ENCODE measurements at regions not wholly inside any gene's neighbourhood (a gene's known extent, or its start where the extent isn't known, plus 50 kb on each side); places are given as distances from the start of the nearest gene placed in this dataset.

- no peak overlapping the region for H3K9ac ChIP-seq
- H3K9me2 ChIP-seq = no peaks in the 10 kb centered on the region
- no peaks in the 10 kb centered on the region for H4K20me1 ChIP-seq (ENCODE audit: insufficient read depth)
- H3K79me2 ChIP-seq (ENCODE audit: insufficient read depth) = no peaks in the 10 kb centered on the region
- DNase-seq = no peak
- no peak overlapping the region for H2AFZ ChIP-seq (ENCODE audit: low read depth)
- H3K27ac ChIP-seq (ENCODE audit: low read depth in 2 of 2, low read length in 1 of 2) = no peak overlapping the region
- H3K4me1 ChIP-seq (ENCODE audit: control insufficient read depth in 1 of 2, insufficient read depth in 2 of 2, low read depth in 1 of 2, low read length in 1 of 2) = no peaks in the 10 kb centered on the region
- H3K9me3 ChIP-seq = no peaks in the 10 kb centered on the region
- ChIA-PET POLR2A (no interaction called here), CTCF (interaction anchor here (0.6 to 0.8 kb wide), 2 partner anchors 9 to 36 kb away, joined by 3 read pairs; no protein-coding TSS in a partner anchor)
- H3F3A ChIP-seq (replicated peaks; ENCODE audit: insufficient read depth) = no peaks in the 10 kb centered on the region
- TF ChIP-seq RFX5 (IDR thresholded peaks at IDR 0.05; ENCODE audit: low read length) (no peak), EZH2phosphoT487 (IDR thresholded peaks at IDR 0.05; ENCODE audit: borderline replicate concordance, low read depth) (no peak), MEF2A (IDR thresholded peaks at IDR 0.05; ENCODE audit: borderline replicate concordance, low read depth) (no peak), RAD21 (IDR thresholded peaks at IDR 0.05; ENCODE audit: low read length) (no peak), GATA2 (CRISPR knock-in tag; IDR thresholded peaks at IDR 0.05) (no peak), CHD2 (IDR thresholded peaks at IDR 0.05; ENCODE audit: low read length, partially characterized antibody) (no peak), RCOR1 (IDR thresholded peaks at IDR 0.05; ENCODE audit: low read length) (no peak), NRF1 (IDR thresholded peaks at IDR 0.05; ENCODE audit: low read depth, low read length) (no peak), ELF1 (IDR thresholded peaks at IDR 0.05) (no peak), FOSL2 (IDR thresholded peaks at IDR 0.05; ENCODE audit: borderline replicate concordance, low read depth) (no peak)
- no peak overlapping the region for H3K4me2 ChIP-seq
- H3K36me3 ChIP-seq (replicated peaks in 1 of 2; ENCODE audit: control insufficient read depth in 1 of 2, insufficient read depth in 2 of 2, low read length in 1 of 2) = no peaks in the 10 kb centered on the region
- H3K4me3 ChIP-seq (ENCODE audit: low read depth in 2 of 2, low read length in 1 of 2) = no peak overlapping the region
- no peaks in the 10 kb centered on the region for H3K27me3 ChIP-seq (ENCODE audit: insufficient read depth)
These were observed 159.9 kb upstream of the MEIS2 start for GRCh38 chr15:37260255-37260654.

DNA sequence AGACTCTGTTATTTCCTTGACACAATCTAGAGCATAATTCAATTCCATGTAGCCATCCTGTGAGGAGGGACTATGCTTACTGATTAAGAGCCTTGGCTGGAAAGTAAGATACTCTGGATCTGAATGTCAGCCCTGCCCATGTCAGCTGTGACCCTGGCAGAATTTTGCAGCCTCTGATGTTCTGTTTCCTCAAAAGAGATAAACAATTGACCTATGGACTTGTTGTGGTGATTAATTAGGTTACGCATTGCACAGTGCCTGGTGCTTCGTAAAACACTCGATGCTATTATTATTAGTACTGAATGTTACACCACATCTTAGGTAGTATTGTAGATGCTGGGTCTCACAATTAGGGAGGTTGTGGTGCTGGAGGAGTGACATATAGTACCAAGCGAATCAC is 161.3 kb upstream of the MEIS2 start:
- H3K9me2 ChIP-seq = 0 out of 2 replicates have a peak, but pooled peaks cover 3% of the 10 kb centered on the region
- H3K4me1 ChIP-seq (ENCODE audit: control insufficient read depth in 1 of 2, insufficient read depth in 2 of 2, low read depth in 1 of 2, low read length in 1 of 2) = no peaks in the 10 kb centered on the region
- WGBS (ENCODE audit: low lambda C conversion rate) = 87% methylated on average over 4 of the region's 4 CpGs
- no peak overlapping the region; a peak in 1 of 4 replicates for H3K27ac ChIP-seq (ENCODE audit: low read depth in 2 of 2, low read length in 1 of 2)
- POLR2A ChIA-PET = no interaction called here
- TF ChIP-seq NFIC (IDR thresholded peaks at IDR 0.05; ENCODE audit: borderline replicate concordance) = no peak
- TF ChIP-seq TAF1 (IDR thresholded peaks at IDR 0.05; ENCODE audit: borderline replicate concordance, low read depth, low read length) = no peak
- no peak for TF ChIP-seq IRF3 (IDR thresholded peaks at IDR 0.05; ENCODE audit: low read depth, low read length)
- TF ChIP-seq, protein P1, sequence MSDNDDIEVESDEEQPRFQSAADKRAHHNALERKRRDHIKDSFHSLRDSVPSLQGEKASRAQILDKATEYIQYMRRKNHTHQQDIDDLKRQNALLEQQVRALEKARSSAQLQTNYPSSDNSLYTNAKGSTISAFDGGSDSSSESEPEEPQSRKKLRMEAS (IDR thresholded peaks at IDR 0.05; ENCODE audit: low read depth) = no peak
- no peak for TF ChIP-seq USF1 (IDR thresholded peaks at IDR 0.05; ENCODE audit: borderline replicate concordance, low read depth)
- no peak for TF ChIP-seq RXRA (IDR thresholded peaks at IDR 0.05; ENCODE audit: borderline replicate concordance, low read depth)
- no peak for TF ChIP-seq TCF12 (IDR thresholded peaks at IDR 0.05)
- no peak for TF ChIP-seq TEAD4 (IDR thresholded peaks at IDR 0.05; ENCODE audit: borderline replicate concordance, insufficient read depth)
- no peak for TF ChIP-seq YY1 (IDR thresholded peaks at IDR 0.05; ENCODE audit: low read depth)
- TF ChIP-seq, protein P2, sequence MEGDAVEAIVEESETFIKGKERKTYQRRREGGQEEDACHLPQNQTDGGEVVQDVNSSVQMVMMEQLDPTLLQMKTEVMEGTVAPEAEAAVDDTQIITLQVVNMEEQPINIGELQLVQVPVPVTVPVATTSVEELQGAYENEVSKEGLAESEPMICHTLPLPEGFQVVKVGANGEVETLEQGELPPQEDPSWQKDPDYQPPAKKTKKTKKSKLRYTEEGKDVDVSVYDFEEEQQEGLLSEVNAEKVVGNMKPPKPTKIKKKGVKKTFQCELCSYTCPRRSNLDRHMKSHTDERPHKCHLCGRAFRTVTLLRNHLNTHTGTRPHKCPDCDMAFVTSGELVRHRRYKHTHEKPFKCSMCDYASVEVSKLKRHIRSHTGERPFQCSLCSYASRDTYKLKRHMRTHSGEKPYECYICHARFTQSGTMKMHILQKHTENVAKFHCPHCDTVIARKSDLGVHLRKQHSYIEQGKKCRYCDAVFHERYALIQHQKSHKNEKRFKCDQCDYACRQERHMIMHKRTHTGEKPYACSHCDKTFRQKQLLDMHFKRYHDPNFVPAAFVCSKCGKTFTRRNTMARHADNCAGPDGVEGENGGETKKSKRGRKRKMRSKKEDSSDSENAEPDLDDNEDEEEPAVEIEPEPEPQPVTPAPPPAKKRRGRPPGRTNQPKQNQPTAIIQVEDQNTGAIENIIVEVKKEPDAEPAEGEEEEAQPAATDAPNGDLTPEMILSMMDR (IDR thresholded peaks at IDR 0.05) = no peak
- no peak for TF ChIP-seq RAD21 (IDR thresholded peaks at IDR 0.05; ENCODE audit: low read length)
- no peak for TF ChIP-seq RCOR1 (IDR thresholded peaks at IDR 0.05; ENCODE audit: low read length)
- TF ChIP-seq, protein P3, sequence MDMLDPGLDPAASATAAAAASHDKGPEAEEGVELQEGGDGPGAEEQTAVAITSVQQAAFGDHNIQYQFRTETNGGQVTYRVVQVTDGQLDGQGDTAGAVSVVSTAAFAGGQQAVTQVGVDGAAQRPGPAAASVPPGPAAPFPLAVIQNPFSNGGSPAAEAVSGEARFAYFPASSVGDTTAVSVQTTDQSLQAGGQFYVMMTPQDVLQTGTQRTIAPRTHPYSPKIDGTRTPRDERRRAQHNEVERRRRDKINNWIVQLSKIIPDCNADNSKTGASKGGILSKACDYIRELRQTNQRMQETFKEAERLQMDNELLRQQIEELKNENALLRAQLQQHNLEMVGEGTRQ (IDR thresholded peaks at IDR 0.05; ENCODE audit: borderline replicate concordance, low read depth, low read length) = no peak
- H3K27me3 ChIP-seq (ENCODE audit: insufficient read depth) = no peaks in the 10 kb centered on the region
- no peaks in the 10 kb centered on the region for H3K79me2 ChIP-seq (ENCODE audit: insufficient read depth)
- no peak overlapping the region for H3K9ac ChIP-seq
- no peaks in the 10 kb centered on the region for H3F3A ChIP-seq (replicated peaks; ENCODE audit: insufficient read depth)
- CTCF ChIA-PET = no interaction called here
- H4K20me1 ChIP-seq (ENCODE audit: insufficient read depth) = no peaks in the 10 kb centered on the region
- H3K9me3 ChIP-seq = no peaks in the 10 kb centered on the region
- H3K4me2 ChIP-seq = no peak overlapping the region
- H3K4me3 ChIP-seq (ENCODE audit: low read depth in 2 of 2, low read length in 1 of 2) = no peak overlapping the region
- H2AFZ ChIP-seq (ENCODE audit: low read depth) = no peak overlapping the region
- DNase-seq = no peak
- no peaks in the 10 kb centered on the region for H3K36me3 ChIP-seq (replicated peaks in 1 of 2; ENCODE audit: control insufficient read depth in 1 of 2, insufficient read depth in 2 of 2, low read length in 1 of 2)

All from SK-N-SH (cell line).